ENCODE measurements at regions not wholly inside any gene's neighbourhood (a gene's known extent, or its start where the extent isn't known, plus 50 kb on each side); places are given as distances from the start of the nearest gene placed in this dataset.

DNA sequence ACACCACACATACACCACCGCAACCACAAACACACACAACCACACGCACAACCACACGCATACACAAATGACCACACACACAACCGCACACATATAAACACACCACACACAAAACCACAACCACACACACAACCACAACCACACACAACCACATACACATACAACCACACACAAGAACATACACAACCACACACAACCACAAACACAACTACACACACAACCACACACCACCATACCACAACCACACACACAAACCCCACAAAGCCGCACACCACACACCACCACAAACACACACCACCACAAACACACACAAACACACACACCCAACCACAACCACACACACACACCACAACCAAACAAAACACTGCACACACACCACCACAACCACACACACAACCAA, 107.5 kb upstream of the FZD10 start:
- Mint-ChIP-seq H3K36me3 (ENCODE audit: low read depth) (no peaks in the 10 kb centered on the region), H3K27ac (no peak overlapping the region), H3K9me3 (no peaks in the 10 kb centered on the region), H3K4me3 (no peak overlapping the region), H3K27me3 (peaks cover 15% of the 10 kb centered on the region), H3K4me1 (ENCODE audit: low read depth) (no peaks in the 10 kb centered on the region)
- Histone ChIP-seq H3K36me3 (ENCODE audit: insufficient read depth, low read length) (no peaks in the 10 kb centered on the region), H3K27me3 (ENCODE audit: control insufficient read depth in 1 of 2, insufficient read depth in 2 of 2, low read length in 2 of 2) (no peaks in the 10 kb centered on the region), H3K9me3 (ENCODE audit: control insufficient read depth in 1 of 2, insufficient read depth in 1 of 2, low read length in 2 of 2) (peaks cover 0 to 25% of the 10 kb centered on the region in 2 experiments), H3K27ac (ENCODE audit: low read depth in 1 of 2, low read length in 2 of 2) (no peak overlapping the region), H3K4me3 (ENCODE audit: low read length) (no peak overlapping the region), H3K4me1 (ENCODE audit: insufficient read depth, low read length) (no peaks in the 10 kb centered on the region)
- TF ChIP-seq, protein P1, sequence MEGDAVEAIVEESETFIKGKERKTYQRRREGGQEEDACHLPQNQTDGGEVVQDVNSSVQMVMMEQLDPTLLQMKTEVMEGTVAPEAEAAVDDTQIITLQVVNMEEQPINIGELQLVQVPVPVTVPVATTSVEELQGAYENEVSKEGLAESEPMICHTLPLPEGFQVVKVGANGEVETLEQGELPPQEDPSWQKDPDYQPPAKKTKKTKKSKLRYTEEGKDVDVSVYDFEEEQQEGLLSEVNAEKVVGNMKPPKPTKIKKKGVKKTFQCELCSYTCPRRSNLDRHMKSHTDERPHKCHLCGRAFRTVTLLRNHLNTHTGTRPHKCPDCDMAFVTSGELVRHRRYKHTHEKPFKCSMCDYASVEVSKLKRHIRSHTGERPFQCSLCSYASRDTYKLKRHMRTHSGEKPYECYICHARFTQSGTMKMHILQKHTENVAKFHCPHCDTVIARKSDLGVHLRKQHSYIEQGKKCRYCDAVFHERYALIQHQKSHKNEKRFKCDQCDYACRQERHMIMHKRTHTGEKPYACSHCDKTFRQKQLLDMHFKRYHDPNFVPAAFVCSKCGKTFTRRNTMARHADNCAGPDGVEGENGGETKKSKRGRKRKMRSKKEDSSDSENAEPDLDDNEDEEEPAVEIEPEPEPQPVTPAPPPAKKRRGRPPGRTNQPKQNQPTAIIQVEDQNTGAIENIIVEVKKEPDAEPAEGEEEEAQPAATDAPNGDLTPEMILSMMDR (IDR thresholded peaks at IDR 0.05), result no peak
- ChIA-PET CTCF (no interaction called here), POLR2A (no interaction called here)
- DNase-seq (no peak), ATAC-seq (ENCODE audit: poor library complexity) (no peak)
- intact Hi-C loops (cut with DNase I, micrococcal nuclease), result no loop called here

DNA sequence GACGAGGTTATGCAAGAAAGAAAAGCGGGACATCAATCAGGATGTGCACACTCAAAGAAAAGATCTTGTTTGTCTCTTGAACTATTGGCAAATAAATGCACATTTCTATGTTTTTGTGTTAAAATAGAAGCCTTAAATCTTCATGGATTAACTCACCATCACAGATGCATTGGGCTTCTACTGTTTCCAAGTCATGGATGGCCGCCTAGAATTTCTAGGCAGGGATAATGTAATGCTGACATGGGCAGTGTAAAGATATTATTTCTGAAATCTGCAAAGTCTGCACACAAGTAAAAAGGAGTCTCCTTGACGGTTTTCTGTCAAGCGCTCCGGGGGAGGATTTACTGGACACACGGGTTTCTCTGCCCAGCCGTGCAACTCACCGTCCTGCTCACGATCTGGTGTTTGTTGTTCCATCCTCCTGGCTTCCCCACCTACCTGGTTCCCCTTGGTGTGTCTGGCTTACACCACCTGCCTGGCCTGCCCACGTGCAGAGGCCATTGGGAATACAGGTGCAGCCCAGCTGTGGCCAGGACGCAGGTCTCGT, 103.3 kb upstream of the FZD10 start:
- H3K27ac ChIP-seq (ENCODE audit: low read depth in 1 of 2, low read length in 2 of 2), result no peak overlapping the region
- no peaks in the 10 kb centered on the region for H3K36me3 Mint-ChIP-seq (ENCODE audit: low read depth)
- no peak overlapping the region for H3K4me3 ChIP-seq (ENCODE audit: low read length)
- ChIA-PET CTCF (no interaction called here), POLR2A (no interaction called here)
- H3K9me3 Mint-ChIP-seq, result peaks cover 5% of the 10 kb centered on the region
- H3K27me3 ChIP-seq (ENCODE audit: control insufficient read depth in 1 of 2, insufficient read depth in 2 of 2, low read length in 2 of 2), result no peaks in the 10 kb centered on the region
- TF ChIP-seq, protein P1 (IDR thresholded peaks at IDR 0.05), result no peak
- intact Hi-C loops (cut with DNase I, micrococcal nuclease), result no loop called here
- H3K4me3 Mint-ChIP-seq, result no peak overlapping the region
- peaks cover 0 to 27% of the 10 kb centered on the region in 2 experiments for H3K9me3 ChIP-seq (ENCODE audit: control insufficient read depth in 1 of 2, insufficient read depth in 1 of 2, low read length in 2 of 2)
- H3K27ac Mint-ChIP-seq, result no peak overlapping the region
- DNase-seq, result no peak
- no peaks in the 10 kb centered on the region for H3K27me3 Mint-ChIP-seq
- no peaks in the 10 kb centered on the region for H3K4me1 ChIP-seq (ENCODE audit: insufficient read depth, low read length)
- no peaks in the 10 kb centered on the region for H3K36me3 ChIP-seq (ENCODE audit: insufficient read depth, low read length)
- ATAC-seq (ENCODE audit: poor library complexity), result no peak
- H3K4me1 Mint-ChIP-seq (ENCODE audit: low read depth), result no peaks in the 10 kb centered on the region

DNA sequence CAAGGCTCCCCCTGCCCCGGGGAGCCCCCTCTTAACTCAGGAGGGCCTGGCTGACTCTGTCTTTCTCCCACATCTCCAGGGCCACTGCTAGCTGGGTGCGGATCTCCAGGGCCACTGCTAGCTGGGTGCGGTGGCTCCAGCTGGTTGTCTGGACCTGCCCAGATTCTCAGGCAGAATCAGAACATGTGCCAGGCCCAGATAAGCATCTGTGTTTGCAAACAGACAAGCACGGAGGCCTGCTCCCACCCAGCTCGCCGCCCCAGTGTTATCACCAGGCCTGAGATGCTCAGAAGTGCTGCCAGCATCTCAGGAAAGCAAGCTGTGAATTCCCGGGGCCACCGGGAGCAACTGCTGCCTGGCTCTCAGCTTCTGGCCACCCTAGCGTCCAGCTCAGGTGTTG, 98.4 kb upstream of the FZD10 start:
- TF ChIP-seq, protein P1 (IDR thresholded peaks at IDR 0.05), result no peak
- Mint-ChIP-seq H3K9me3 (peaks cover 5% of the 10 kb centered on the region), H3K4me3 (no peak overlapping the region), H3K27ac (no peak overlapping the region), H3K36me3 (ENCODE audit: low read depth) (no peaks in the 10 kb centered on the region), H3K4me1 (ENCODE audit: low read depth) (no peaks in the 10 kb centered on the region), H3K27me3 (no peaks in the 10 kb centered on the region)
- intact Hi-C loops (cut with DNase I, micrococcal nuclease), result no loop called here
- no peak overlapping the region for H3K4me3 ChIP-seq (ENCODE audit: low read length)
- H3K27ac ChIP-seq (ENCODE audit: low read depth in 1 of 2, low read length in 2 of 2), result no peak overlapping the region
- ATAC-seq (ENCODE audit: poor library complexity) (no peak), DNase-seq (no peak)
- no peaks in the 10 kb centered on the region for H3K36me3 ChIP-seq (ENCODE audit: insufficient read depth, low read length)
- POLR2A ChIA-PET, result no interaction called here
- no peaks in the 10 kb centered on the region for H3K4me1 ChIP-seq (ENCODE audit: insufficient read depth, low read length)
- no peaks in the 10 kb centered on the region for H3K27me3 ChIP-seq (ENCODE audit: control insufficient read depth in 1 of 2, insufficient read depth in 2 of 2, low read length in 2 of 2)
- H3K9me3 ChIP-seq (ENCODE audit: control insufficient read depth in 1 of 2, insufficient read depth in 1 of 2, low read length in 2 of 2), result peaks cover 0 to 23% of the 10 kb centered on the region in 2 experiments
- CTCF ChIA-PET, result no interaction called here

Data from CD4-positive, alpha-beta T cell (primary cell).